HG02943 (cell line): ENCODE measurements at regions not wholly inside any gene's neighbourhood (a gene's known extent, or its start where the extent isn't known, plus 50 kb on each side); places are given as distances from the start of the nearest gene placed in this dataset.
"Not testable (repeated sequence)": the region's sequence is repeated elsewhere in the genome, so short reads cannot be mapped to it uniquely, and the experiment has no call there.

Source experiments
- ATAC-seq: cut with Tn5 transposase; IDR thresholded peaks from one replicate; pipeline ENCODE4 v1.9.1; 2021; ENCODE audit warnings: mild to moderate bottlenecking, low read depth, moderate library complexity; ENCODE audit not compliant: unreplicated experiment

DNA sequence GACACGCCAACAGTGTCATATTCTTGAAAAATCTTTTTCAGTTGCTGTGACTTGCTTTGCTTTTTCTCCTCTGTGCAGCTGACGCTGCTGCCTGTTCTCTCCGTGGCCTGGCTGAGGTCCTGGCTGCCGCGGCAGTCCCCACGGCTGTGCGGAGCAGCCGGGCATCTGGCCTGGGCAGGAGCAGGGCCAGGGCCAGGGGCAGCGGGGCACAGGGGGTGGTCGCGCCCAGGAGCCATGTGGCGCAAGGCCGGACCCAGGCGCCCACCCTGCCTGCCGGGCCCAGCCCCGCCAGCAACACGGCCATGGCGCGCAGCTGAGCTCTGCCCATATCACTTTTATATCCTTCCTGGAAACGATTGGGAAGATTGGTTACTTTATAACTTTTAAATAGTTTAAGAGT, 109.4 kb upstream of the ACBD5 start:
- ATAC-seq: no peak

DNA sequence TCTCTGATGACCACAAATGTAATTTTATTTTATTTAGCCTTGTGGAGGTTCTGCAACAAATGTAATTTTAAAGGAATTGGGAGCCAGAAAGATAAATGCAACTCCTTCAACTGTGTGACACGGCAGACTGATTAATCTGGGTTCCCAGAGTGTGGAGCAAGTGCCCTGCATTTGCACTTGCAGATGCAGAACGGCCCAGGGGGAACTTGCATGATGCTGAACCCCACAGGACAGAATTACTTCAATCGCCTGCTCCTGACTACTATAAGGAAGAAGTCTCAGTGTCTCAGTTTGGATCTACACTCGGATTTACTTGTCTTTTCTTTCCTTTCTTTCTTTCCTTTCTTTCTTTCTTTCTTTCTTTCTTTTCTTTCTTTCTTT, 107.2 kb upstream of the ACBD5 start:
- not testable (repeated sequence) for ATAC-seq

DNA sequence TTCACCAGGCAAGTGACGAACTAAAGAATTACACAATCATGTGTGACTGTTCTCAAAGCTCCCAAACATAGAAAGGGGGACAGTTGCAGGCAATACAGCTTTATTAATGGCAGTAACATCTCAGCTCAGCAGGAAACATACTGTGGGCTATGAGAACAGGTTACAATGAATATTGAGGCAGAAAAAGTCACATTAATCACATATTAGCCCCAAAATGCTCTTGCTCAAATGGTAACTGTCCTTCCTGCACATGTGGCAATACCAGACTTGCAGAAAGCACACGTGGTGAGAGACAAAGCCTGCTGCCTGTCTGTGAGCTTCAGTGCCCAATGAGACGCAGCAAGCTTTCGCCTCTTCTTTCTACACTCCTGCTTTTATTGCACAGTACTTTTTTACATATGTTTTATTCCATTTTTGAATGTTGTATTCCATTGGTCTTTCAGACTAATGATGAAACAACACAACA, 104.9 kb upstream of the ACBD5 start:
- ATAC-seq: no peak

DNA sequence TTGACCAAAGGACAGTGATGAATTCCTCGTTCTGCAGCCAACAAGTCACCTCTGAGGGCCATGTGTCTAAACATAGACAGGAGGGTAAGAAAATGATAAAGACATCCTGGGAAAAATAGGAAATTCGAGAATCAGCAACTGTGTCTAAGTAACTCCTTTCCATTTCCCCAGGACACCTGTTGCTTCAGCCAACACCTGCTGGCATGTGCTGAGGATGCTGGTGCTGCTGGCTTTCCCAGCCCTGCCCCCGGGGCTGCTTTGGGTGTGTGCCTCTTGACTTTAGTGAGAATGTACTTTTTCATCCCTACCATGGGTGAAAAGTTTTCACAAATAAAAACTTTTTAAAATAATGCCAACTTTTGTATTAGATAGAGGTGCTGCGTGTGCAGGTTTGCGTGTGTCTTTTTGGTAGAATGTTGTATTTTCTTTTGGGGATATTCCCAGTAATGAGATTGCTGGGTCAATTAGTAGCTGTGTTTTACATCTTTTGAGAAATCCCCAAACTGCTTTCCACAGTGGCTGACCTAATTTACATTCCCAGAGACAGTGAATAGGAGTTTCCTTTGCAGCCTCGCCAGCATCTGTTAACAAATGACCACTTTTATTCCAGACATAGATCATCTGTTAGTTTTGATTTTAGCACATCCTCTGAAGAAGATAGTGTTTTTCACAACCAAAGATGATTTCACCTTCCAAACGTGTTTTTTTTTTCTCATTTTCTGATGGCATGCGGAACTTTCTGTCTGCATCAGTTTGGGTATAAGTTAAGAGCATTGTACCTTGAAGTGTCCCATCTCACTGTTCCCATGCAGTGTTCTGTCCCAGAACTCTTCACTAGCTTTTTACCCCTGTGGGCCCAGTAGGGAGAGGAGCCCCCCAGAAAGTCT, 104.2 kb upstream of the ACBD5 start:
- no peak for ATAC-seq

DNA sequence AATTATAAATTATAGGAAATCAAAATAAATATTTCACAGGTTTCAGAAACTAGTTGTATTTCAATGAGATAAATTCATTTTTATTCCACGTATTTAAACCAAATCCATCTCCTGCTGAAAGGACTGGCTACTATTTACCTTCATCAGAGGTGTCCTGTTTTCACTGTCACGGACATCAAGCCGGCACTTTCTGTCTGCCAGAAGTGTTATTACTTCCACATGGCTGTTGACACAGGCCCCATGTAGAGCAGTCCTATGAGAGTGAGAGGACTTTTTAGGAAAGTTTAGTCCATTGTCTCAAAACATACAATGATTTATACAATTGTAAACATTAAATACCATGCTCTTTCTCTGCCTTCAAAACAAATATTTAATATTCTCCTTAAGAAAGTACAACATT, 100.4 kb upstream of the ACBD5 start:
- ATAC-seq: no peak

DNA sequence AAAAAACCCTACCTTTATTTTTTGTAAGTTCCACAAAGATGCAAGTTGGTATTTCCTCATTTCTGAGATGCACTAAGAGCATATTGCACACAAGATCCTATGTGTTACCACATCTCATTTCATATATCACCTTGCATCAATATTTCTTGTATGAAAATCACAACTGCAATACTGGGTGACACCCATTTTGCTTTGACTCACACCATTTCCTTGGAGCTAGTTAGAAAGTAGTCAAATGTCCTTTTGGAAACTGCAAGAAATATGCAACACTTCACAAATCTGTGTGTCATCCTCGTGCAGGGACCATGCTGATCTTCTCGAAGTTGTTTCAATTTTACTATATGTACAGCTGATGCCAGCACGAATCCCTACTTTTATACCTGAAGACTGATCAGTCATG, 94.6 kb upstream of the ACBD5 start:
- ATAC-seq: not testable (repeated sequence)

DNA sequence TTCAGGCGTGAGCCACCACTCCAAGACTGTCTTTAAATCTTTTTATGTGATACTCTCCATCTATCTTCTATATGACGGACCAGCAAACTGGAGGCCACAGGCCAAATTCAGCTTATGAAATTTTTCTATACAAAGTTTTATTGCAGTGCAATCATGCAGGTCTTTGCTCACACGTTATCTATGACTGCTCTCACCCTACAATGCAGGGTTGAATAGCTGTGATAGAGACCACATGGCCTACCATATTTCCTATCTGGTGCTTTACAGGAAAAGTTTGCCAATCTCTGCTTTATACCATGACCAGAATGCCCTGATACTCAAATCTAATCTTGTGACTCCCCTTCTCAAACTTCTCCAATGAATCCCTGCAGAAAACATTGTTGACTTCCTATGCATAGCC, 89.5 kb upstream of the ACBD5 start:
- no peak for ATAC-seq

DNA sequence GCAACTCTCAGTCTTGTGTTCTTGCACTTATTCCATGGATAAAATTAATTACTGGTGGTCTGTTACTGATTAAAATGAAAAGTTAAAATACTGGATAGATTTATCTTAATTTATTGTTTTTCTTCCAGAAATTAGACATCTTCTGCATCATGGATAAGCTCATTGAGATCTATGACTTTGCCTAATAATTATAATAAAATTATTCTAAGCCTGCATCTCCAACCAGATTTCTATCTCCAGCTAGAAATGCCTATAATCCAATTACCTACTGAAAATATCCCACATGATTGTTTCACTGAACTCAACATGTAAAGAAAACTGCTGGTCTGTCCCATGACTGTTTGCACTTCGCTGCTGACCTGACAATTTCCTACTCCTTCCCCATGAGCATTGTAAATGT, 88.3 kb upstream of the ACBD5 start:
- no peak for ATAC-seq

DNA sequence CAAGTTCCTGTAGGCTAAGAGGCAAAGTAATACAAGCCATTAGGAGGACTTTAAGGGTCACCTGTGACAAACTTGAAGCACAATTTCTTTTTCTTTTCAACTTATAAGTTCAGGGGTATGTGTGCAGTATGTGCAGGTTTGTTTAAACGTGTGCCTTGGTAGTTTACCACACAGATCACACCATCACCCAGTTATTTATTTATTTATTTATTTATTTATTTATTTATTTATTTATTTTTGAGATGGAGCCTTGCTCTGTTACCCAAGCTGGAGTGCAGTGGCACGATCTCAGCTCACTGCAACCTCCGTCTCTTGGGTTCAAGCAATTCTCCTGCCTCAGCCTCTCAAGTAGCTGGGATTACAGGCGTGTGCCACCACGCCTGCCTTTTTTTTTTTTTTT, 86.2 kb upstream of the ACBD5 start:
- not testable (repeated sequence) for ATAC-seq

DNA sequence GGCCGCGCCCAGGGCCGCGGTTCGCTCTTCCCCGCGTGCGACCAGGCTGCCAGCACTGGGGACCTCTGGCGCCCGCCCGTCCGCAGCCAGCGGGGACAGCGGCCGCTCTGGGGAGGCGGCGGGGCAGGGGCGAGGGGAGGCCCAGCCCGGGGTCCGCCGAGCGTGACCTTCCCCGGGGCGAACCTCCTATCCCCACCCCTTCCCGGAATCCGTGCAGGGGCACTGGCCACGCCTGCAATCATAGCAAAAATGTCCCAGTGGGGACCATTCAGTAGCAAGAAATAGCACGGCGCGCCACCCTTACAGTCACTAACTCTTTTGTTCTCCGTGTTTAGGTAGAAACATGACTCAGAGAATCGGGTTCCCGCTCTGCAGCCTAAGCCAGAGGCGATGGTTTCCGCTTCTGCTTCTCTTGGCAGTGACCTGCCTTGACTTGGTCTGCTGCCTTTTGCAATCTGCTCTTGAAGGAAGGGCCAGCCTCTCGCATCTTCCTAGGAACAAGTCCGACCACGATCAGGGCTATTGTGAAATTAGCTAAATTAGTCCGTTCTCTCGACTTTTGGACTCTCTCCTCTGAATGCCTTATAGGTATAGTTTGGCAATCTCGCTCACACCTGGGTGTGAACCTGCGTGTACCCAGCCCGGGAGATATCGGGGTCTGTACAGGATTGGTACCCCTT, 79.3 kb upstream of the ACBD5 start:
- no peak for ATAC-seq

DNA sequence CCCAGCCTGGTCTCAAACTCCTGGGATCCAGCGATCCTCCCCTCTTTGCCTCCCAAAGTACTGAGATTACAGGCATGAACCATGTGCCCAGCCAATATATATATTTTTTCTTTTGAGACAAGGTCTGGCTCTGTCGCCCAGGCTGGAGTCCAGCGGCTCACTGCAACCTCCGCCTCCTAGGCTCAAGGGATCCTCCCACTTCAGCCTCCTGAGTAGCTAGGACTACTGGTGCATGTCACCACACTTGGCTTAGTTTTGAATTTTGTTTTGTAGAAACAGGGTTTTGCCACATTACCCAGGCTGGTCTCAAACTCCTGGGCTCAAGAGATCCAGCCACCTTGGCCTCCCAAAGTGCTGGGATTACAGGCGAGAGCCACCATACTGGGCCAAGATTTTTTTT, 78.5 kb upstream of the ACBD5 start:
- not testable (repeated sequence) for ATAC-seq

DNA sequence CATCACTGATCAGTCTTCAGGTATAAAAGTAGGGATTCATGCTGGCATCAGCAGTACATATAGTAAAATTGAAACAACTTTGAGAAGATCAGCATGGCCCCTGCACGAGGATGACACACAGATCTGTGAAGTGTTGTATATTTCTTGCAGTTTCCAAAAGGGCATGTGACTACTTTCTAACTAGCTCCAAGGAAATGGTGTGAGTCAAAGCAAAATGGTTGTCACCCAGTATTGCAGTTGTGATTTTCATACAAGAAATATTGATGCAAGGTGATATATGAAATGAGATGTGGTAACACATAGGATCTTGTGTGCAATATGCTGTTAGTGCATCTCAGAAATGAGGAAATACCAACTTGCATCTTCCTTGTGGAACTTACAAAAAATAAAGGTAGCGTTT, 74.5 kb upstream of the ACBD5 start:
- ATAC-seq: not testable (repeated sequence)

DNA sequence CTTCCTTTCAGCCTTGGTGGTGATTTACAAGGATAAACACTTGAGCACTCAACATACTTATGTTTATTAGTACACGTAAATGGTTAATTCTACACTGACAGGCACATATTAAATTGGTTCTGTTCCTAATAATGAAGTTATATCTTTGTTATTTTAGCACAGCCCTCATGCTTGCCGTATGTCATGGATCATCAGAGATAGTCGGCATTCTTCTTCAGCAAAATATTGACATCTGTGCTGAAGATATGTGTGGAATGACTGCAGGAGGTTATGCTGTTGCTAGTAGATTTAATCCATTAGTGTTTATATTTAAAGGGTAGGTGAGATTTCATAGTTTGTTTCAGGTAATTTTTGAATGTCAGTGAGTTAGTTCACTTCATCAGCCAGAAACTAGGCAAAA, 73.0 kb upstream of the ACBD5 start:
- ATAC-seq: not testable (repeated sequence)

DNA sequence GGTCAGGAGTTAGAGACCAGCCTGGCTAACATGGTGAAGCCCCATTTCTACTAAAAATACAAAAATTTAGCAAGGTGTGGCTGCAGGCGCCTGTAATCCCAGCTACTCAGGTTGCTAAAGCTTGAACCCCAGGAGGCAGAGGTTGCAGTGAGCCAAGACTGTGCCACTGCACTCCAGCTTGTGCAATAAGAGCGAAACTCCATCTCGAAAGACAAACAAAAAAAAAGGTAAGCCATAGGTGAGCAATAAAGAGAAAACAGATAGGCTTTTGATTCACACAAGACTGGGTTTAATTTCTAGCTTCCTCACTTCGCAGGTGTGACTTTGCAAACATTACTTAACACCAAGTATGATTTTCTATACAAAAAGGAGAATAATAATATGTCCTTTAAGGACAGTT, 72.3 kb upstream of the ACBD5 start:
- ATAC-seq: no peak

DNA sequence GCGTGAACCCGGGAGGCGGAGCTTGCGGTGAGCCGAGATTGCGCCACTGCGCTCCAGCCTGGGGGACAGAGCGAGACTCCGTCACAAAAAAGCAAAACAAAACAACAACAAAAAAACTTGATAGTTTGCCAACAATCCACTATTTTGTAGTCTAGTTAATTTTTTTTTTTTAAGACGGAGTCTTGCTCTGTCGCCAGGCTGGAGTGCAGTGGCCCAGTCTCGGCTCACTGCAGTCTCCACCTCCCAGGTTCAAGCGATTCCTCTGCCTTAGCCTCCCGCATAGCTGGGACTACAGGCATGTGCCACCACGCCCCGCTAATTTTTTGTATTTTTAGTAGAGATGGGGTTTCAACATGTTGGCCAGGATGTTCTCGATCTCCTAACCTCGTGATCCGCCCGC, 71.2 kb upstream of the ACBD5 start:
- ATAC-seq: not testable (repeated sequence)

DNA sequence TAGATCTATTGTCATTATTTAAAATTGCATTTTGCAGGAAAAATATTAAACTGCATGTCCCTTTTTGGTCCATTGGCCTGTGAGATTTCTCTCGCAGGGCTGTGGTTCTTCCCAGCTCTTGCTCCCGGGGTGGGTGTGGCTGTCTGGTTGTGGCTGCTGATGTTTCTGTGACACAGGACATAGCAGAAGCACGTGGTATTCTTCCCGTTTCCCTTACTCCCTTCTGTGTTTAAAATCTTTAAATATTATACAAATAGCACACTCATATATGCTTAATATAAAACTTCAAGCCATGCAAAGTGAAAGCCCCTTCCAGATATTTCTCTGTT, 57.9 kb upstream of the ACBD5 start:
- ATAC-seq: not testable (repeated sequence)

DNA sequence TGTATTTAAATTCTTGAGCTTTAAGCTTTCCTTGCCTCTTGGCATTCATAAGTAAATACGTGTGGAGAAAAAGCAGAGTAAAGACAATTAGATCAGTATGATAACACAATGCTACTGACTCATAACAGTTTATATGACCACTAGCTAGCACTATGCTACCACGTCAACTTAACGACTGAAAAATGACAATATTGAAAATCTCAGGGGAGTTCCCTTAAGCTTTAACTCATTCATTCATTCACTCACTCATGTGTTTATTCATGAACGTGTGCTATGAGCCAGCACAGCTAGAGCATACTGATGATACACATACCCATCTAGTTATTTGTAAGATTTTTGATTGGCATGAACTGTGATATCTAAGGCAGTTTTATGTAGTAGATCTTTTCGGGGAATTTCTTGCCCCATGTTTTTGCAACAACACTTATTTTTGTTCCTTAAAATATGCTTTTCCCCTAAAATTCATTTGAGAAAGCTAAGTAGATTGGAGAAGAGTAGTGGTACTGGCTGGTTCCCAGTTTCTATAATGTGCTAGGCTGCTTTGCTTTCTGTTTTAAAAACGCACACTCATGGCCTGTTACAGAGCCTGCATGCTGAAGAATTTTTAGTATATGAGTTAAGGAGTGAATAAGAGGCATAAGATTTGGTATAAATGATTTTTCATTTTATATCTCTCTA, 57.4 kb upstream of the ACBD5 start:
- no peak for ATAC-seq

DNA sequence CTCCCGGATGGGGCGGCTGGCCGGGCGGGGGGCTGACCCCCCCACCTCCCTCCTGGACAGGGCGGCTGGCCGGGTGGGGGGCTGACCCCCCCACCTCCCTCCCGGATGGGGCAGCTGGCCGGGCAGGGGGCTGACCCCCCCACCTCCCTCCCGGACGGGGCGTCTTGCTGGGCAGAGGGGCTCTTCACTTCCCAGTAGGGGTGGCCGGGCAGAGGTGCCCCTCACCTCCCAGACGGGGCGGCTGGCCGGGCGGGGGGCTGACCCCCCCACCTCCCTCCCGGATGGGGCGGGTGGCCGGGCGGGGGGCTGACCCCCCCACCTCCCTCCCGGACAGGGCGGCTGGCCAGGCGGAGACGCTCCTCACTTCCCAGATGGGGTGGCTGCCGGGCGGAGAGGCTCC, 55.7 kb upstream of the ACBD5 start:
- ATAC-seq: not testable (repeated sequence)

DNA sequence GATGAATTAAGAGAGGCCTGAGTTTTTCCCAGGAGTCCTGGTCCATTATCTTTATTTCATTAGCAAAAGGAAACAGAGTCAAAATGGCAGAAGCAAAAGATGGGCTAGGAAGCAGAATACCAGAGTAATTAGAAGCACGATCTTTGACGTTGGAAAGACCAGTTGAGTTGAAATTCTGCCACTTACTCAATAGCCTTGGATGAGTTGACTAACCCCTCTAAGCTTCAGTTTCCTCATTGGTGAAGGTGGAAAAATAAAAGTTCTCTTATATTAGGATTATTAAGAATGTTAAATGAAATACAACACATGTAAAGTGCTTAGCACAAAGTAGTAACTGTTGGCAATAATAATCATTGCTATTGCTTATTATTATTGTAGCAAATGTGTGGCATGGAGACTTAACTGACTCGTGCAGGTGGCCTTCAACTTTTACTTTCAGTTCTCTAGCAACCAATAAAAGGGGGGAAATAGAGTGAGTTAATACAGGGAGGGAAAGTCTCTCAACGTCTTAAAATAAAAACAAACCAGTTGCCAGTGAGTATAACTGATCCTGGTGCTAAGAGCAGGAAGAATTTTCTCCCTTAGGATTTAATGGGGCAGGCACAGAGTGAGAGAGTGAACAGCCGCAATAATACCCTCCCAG, 50.8 kb upstream of the ACBD5 start:
- ATAC-seq: not testable (repeated sequence)
